ENCODE measurements at regions not wholly inside any gene's neighbourhood (a gene's known extent, or its start where the extent isn't known, plus 50 kb on each side); places are given as distances from the start of the nearest gene placed in this dataset.

DNA sequence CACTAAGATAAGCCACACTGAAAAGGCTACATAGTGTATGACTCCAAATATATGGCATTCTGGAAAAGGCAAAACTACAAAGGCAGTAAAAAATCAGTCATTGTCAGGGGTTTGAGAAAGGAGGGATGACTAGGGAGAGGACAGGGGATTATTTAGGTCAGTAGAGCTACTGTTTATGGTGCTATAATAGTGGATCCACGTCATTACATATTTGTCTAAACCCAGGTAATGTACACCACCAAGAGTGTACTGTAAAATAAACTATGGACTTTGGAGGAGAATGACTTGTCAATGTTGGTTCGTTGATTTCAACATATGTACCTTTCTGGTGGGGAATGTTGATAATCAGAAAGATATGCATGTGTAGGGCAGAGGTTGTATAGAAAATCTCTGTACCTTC, 837.6 kb downstream of the FAM133A start:
- TF ChIP-seq, protein P1, sequence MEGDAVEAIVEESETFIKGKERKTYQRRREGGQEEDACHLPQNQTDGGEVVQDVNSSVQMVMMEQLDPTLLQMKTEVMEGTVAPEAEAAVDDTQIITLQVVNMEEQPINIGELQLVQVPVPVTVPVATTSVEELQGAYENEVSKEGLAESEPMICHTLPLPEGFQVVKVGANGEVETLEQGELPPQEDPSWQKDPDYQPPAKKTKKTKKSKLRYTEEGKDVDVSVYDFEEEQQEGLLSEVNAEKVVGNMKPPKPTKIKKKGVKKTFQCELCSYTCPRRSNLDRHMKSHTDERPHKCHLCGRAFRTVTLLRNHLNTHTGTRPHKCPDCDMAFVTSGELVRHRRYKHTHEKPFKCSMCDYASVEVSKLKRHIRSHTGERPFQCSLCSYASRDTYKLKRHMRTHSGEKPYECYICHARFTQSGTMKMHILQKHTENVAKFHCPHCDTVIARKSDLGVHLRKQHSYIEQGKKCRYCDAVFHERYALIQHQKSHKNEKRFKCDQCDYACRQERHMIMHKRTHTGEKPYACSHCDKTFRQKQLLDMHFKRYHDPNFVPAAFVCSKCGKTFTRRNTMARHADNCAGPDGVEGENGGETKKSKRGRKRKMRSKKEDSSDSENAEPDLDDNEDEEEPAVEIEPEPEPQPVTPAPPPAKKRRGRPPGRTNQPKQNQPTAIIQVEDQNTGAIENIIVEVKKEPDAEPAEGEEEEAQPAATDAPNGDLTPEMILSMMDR (IDR thresholded peaks at IDR 0.05), result no peak

- TF ChIP-seq, protein P1 (IDR thresholded peaks at IDR 0.05), result no peak
These were observed 841.0 kb downstream of the FAM133A start for GRCh38 chrX:94515009-94515408.

- TF ChIP-seq, protein P1 (IDR thresholded peaks at IDR 0.05), result no peak
These were observed 850.9 kb downstream of the FAM133A start for GRCh38 chrX:94524867-94525266.

GRCh38 chrX:94545722-94546121, 871.7 kb downstream of the FAM133A start:
- TF ChIP-seq, protein P1 (IDR thresholded peaks at IDR 0.05), result no peak

DNA sequence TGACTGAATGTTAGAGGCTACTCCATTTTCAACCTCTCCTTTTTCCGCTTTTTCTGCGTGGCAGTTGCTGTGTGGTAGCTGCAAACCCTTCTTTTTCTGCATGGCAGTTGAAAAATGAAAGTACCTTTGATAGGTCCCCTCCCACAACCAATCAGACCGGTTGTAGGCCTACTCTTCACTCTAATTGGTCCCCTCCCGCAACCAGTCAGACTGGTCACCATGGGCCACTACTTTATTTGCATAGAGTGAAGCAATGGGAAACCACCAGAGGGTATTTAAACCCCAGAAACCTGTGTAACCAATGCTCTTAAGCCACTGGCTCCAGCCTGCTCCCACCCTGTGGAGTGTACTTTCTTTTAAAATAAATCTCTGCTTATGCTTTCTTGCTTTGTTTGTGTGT, 877.8 kb downstream of the FAM133A start:
- TF ChIP-seq, protein P1 (IDR thresholded peaks at IDR 0.05), result no peak

DNA sequence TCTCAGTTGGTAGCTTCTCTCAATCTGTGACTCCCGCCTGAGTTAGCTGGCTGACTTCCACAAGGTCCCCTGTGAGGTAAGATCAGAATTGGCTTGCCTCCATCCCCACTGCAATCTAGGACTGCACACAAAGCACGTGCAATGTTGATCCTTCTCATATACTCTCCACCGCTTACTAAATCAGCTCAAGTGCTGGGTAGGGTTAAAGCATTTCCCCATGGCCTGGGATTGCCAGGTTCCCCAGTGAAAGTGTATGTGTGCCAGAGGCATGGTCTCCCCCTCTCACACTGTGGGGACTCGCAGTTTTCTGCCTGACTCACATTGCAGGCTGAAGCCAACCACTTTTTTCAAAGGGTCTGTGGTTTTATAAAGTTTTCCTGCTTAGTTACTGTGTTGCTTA, 886.9 kb downstream of the FAM133A start:
- TF ChIP-seq, protein P1 (IDR thresholded peaks at IDR 0.05), result no peak

DNA sequence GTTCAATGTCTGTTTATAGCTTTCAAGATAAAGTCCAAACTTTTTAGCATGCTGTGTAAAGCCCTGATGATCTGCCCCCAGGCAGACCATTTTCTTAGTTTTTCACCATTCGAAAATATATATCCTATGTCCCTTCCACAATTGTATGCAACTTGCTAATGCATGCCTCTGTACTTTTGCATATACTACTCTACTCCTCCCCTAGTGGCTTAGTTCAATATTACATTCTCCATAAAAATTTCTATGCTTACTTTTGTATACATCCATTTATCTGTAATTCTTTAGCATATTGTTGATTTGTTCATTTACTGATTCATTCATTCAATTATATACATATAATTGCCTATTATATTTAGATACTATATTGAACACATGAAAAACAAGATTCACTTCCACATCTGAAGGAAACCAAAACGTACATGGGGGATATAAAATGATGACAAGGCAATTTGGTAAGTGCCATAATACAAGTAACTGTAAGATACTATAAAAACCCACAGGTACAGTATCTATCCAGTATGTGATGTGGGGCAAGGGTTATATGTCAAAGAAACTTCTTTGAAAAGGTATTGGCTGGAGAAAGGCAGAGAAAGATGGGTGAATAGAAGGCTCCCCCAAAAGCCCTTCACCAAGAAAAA, 902.5 kb downstream of the FAM133A start:
- TF ChIP-seq, protein P1 (IDR thresholded peaks at IDR 0.05), result 0 out of 2 replicates have a peak, but pooled peaks have one; percentile 15

DNA sequence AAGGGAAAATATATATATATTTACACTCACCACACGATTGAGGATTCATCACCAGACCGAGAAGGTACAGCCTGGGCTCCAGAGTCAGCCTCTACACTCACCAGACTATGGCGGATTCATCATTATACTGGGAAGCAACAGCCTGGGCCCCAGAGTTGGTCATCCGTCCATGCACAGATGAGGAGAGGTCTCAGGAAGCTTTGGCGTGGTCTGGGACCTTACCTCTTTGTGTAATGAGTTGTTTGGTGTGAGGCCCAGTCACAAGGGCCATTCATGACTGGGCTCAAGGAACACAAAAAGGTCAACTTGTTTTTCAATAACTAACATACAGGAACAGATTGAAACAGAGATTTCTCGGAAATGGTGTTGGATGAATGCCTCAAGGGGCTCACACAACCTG, 926.1 kb downstream of the FAM133A start:
- TF ChIP-seq, protein P1 (IDR thresholded peaks at IDR 0.05), result no peak

All from LNCAP (cell line).